ENCODE measurements at regions not wholly inside any gene's neighbourhood (a gene's known extent, or its start where the extent isn't known, plus 50 kb on each side); places are given as distances from the start of the nearest gene placed in this dataset.
A peak's percentile ranks its signal among the peaks of the same experiment; 100 is the strongest.

DNA sequence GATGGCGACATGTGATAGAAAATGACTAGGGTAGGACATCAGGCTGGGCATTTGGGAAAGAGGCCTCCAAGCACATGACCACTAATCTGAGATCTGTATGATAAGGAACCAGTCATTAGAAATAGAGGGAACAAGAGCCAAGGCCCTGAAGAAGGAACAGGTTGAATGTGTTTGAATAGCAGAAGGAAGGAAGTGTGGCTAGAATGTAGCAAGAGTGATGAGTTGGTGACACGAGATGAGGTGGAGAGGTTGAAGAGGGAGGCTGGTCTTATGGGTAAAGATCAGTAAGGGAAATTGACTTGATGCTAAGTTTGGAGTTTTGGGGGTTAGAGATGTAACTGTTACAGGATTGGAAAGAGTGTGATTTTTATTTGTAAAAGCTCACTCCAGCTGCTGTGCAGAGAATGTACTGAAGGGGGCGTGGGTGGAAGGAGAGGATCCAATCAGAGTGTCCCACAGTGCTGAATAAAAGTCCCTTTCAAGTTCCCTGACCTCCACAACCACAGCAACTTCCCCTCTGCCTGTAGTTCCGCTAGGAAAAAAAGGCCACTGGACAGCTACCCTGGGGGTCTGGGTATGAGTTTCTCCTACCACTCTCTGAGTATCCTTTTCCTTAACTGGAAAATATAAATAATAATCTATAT lies 295.0 kb downstream of the OMA1 start:
- H3K4me3 ChIP-seq (ENCODE audit: low read length): no peak overlapping the region
- H3K27ac ChIP-seq (ENCODE audit: low read length): no peak overlapping the region
- H3K4me2 ChIP-seq (ENCODE audit: low read length): no peak overlapping the region
- H3K4me1 ChIP-seq (ENCODE audit: insufficient read depth, low read length): no peaks in the 10 kb centered on the region
- peaks cover 13% of the 10 kb centered on the region for H3K27me3 ChIP-seq (ENCODE audit: low read length)
- no TSS peak for BruUV-seq (replicated peaks)
- ATAC-seq (no peak), DNase-seq (peak; percentile 7)
- no peaks in the 10 kb centered on the region for H3K79me2 ChIP-seq (ENCODE audit: low read length)
- ChIA-PET POLR2A (ENCODE audit: unreplicated experiment) (no interaction called here), CTCF (no interaction called here)
- no peak overlapping the region for H2AFZ ChIP-seq (ENCODE audit: low read length)
- intact Hi-C loops (cut with micrococcal nuclease): no loop called here
- no peaks in the 10 kb centered on the region for H3K36me3 ChIP-seq (ENCODE audit: low read depth, low read length)
- no peaks in the 10 kb centered on the region for H3K9me2 ChIP-seq (replicated peaks; ENCODE audit: low read length)
- no peaks in the 10 kb centered on the region for H3F3A ChIP-seq (ENCODE audit: low read length, unreplicated experiment)
- no peak overlapping the region for H3K9ac ChIP-seq (ENCODE audit: low read length)
- no peaks in the 10 kb centered on the region for H3K9me3 ChIP-seq (ENCODE audit: low read length)
- no peaks in the 10 kb centered on the region for H4K20me1 ChIP-seq (ENCODE audit: low read length)
- TF ChIP-seq CTCF (conservative IDR thresholded peaks at IDR 0.05; ENCODE audit: low read depth, low read length): no peak
- TF ChIP-seq EZH2 (IDR thresholded peaks at IDR 0.05; ENCODE audit: low read length, unreplicated experiment): no peak
- TF ChIP-seq EZH2phosphoT487 (IDR thresholded peaks at IDR 0.05; ENCODE audit: borderline replicate concordance, low read length): no peak

DNA sequence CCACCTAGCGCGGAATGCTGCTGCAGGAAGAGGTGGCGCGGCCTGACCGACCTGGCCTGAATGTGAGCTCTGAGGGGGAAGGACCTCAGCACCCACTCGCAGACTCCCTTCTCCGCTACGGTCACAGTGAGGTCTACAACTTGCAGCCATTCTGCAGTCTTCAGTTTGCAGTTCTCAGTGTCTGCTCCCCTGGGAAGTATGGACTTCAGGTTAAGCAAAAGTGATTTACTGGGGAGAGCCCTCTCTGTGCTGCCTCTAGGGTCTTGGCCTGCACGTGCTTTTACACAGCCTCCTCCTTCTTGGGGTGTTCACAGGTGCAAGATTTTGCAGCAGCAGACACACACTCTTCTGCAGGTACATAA lies 296.0 kb downstream of the OMA1 start:
- H3K4me2 ChIP-seq (ENCODE audit: low read length): no peak overlapping the region
- no peak overlapping the region for H3K9ac ChIP-seq (ENCODE audit: low read length)
- no peaks in the 10 kb centered on the region for H3K79me2 ChIP-seq (ENCODE audit: low read length)
- no peak for DNase-seq
- H3K36me3 ChIP-seq (ENCODE audit: low read depth, low read length): no peaks in the 10 kb centered on the region
- no TSS peak for BruUV-seq (replicated peaks)
- H2AFZ ChIP-seq (ENCODE audit: low read length): no peak overlapping the region
- no peaks in the 10 kb centered on the region for H4K20me1 ChIP-seq (ENCODE audit: low read length)
- ChIA-PET POLR2A (ENCODE audit: unreplicated experiment) (no interaction called here), CTCF (no interaction called here)
- no peak overlapping the region for H3K27ac ChIP-seq (ENCODE audit: low read length)
- peaks cover 14% of the 10 kb centered on the region for H3K27me3 ChIP-seq (ENCODE audit: low read length)
- no peaks in the 10 kb centered on the region for H3K9me2 ChIP-seq (replicated peaks; ENCODE audit: low read length)
- no peak for ATAC-seq
- intact Hi-C loops (cut with micrococcal nuclease): no loop called here
- no peak for TF ChIP-seq CTCF (conservative IDR thresholded peaks at IDR 0.05; ENCODE audit: low read depth, low read length)
- no peaks in the 10 kb centered on the region for H3F3A ChIP-seq (ENCODE audit: low read length, unreplicated experiment)
- no peak overlapping the region for H3K4me3 ChIP-seq (ENCODE audit: low read length)
- H3K9me3 ChIP-seq (ENCODE audit: low read length): no peaks in the 10 kb centered on the region
- H3K4me1 ChIP-seq (ENCODE audit: insufficient read depth, low read length): no peaks in the 10 kb centered on the region

DNA sequence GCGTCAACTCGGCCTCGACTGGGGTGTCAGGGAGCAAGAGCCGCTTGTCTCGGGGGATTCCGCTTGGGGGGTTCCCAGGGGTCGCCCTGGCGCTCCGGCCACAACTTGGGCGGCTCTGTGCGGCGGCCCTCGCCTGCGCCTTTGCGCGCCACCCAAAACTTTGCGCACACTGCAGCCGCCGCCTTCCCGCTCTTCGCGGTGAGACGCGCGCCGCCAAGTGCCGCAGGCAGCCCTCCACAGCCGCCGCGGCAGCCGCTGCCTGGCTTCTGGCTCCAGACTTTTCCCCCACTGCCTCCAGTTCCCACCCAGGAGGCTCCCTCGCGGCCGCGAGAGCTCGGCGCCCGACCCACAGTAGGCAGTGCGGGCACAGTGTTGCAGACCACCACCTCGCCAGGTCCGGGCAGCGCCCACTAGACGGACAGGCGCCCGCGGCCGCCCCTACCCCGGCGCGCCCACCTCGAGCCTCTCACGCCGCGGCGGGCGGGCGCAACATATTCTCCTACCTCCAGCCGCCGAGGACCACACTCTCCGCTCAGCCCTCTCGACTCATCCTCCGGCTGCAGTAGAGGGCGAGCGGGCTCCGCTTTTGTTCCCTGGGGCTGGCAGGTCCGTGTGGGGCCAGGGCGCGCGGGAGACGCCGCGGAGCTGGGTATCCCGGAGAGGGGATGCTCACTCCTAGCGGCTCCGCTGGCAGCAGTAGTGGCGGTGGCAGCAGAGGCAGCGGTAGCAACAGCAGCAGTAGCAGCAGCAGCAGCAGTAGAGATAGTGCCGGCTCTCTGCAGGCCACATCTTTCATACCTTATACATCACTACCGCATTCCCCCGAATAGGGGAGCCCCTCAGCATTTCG lies 296.6 kb downstream of the OMA1 start:
- Histone ChIP-seq H3K27ac (ENCODE audit: low read length) (no peak overlapping the region), H4K20me1 (ENCODE audit: low read length) (no peaks in the 10 kb centered on the region), H3K79me2 (ENCODE audit: low read length) (no peaks in the 10 kb centered on the region), H3K4me1 (ENCODE audit: insufficient read depth, low read length) (no peaks in the 10 kb centered on the region), H3K36me3 (ENCODE audit: low read depth, low read length) (no peaks in the 10 kb centered on the region), H3K4me2 (ENCODE audit: low read length) (no peak overlapping the region), H3K27me3 (ENCODE audit: low read length) (peaks cover 17% of the 10 kb centered on the region), H3K9me2 (replicated peaks; ENCODE audit: low read length) (no peaks in the 10 kb centered on the region), H3K9me3 (ENCODE audit: low read length) (no peaks in the 10 kb centered on the region), H3F3A (ENCODE audit: low read length, unreplicated experiment) (no peaks in the 10 kb centered on the region), H3K4me3 (ENCODE audit: low read length) (no peak overlapping the region), H2AFZ (ENCODE audit: low read length) (no peak overlapping the region), H3K9ac (ENCODE audit: low read length) (no peak overlapping the region)
- ChIA-PET CTCF (no interaction called here), POLR2A (ENCODE audit: unreplicated experiment) (no interaction called here)
- BruUV-seq (replicated peaks): no TSS peak
- no peak for ATAC-seq
- no peak for TF ChIP-seq EZH2phosphoT487 (IDR thresholded peaks at IDR 0.05; ENCODE audit: borderline replicate concordance, low read length)
- TF ChIP-seq EZH2 (IDR thresholded peaks at IDR 0.05; ENCODE audit: low read length, unreplicated experiment): no peak
- TF ChIP-seq CTCF (conservative IDR thresholded peaks at IDR 0.05; ENCODE audit: low read depth, low read length): no peak
- DNase-seq: no peak
- intact Hi-C loops (cut with micrococcal nuclease): no loop called here

Measured in PC-3 (cell line).